Retinal pigment epithelial cell (primary cell): ENCODE measurements at regions not wholly inside any gene's neighbourhood (a gene's known extent, or its start where the extent isn't known, plus 50 kb on each side); places are given as distances from the start of the nearest gene placed in this dataset.

ENCODE experiments used
- DNase-seq: peaks from one replicate; pipeline ENCODE4 v3.0.0-alpha.2; 2010; ENCODE audit warnings: low read depth
- H3K4me3 ChIP-seq: 2 replicates; pipeline ENCODE4 v1.5.1; 2011; ENCODE audit warnings: mild to moderate bottlenecking, low read length, control low read depth, moderate library complexity
- TF ChIP-seq, protein P1 (sequence below): conservative IDR thresholded peaks from 2 replicates; pipeline ENCODE4 v1.5.1; 2011; ENCODE audit warnings: low read depth, low read length, control low read depth, inconsistent platforms

DNA sequence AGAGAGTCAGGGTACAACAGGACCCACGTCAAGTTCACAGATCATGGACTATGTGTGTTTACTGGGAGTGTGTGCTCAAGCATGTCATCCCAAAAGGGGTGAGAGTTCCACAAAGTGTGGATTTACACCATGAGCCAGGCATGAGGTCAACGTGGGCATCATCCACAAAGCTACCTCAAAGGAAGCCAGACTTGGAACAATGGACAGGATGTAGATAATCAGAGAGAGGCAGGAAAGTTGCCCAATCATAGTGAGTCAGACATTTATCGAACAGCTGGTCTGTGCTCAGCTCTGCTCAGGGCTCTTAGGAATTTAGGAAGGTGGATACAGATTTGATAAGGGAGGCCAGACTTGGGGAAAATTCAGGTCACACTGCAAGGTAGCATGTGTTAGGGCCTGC lies 317.2 kb upstream of the CDYL start:
- TF ChIP-seq, protein P1, sequence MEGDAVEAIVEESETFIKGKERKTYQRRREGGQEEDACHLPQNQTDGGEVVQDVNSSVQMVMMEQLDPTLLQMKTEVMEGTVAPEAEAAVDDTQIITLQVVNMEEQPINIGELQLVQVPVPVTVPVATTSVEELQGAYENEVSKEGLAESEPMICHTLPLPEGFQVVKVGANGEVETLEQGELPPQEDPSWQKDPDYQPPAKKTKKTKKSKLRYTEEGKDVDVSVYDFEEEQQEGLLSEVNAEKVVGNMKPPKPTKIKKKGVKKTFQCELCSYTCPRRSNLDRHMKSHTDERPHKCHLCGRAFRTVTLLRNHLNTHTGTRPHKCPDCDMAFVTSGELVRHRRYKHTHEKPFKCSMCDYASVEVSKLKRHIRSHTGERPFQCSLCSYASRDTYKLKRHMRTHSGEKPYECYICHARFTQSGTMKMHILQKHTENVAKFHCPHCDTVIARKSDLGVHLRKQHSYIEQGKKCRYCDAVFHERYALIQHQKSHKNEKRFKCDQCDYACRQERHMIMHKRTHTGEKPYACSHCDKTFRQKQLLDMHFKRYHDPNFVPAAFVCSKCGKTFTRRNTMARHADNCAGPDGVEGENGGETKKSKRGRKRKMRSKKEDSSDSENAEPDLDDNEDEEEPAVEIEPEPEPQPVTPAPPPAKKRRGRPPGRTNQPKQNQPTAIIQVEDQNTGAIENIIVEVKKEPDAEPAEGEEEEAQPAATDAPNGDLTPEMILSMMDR = no peak
- no peak overlapping the region for H3K4me3 ChIP-seq
- peak; percentile 46 for DNase-seq

DNA sequence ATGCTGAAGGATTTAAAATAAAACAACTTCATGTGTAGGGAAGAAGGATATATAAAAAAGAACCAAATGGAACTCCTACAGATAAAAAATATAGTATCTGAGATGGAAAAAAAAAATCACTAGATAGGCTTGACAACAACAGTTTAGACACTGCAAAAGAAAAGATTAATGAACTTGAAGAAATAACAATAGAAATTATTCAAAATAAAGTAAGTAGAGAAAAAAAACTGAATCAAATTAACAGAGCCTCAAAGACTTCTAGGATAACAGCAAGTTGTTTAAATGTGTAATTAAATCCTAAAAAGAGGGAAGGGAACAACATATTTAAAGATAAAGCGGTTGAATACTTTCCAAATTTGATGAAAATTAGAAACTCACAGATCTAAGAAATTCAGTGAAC lies 316.3 kb upstream of the ECI2 start:
- no peak for DNase-seq
- TF ChIP-seq, protein P1 = no peak
- no peak overlapping the region for H3K4me3 ChIP-seq

GRCh38 chr6:4451081-4451480 lies 315.7 kb upstream of the ECI2 start:
- H3K4me3 ChIP-seq = no peak overlapping the region
- DNase-seq = no peak
- TF ChIP-seq, protein P1 = no peak

- DNase-seq = no peak
- H3K4me3 ChIP-seq = no peak overlapping the region
- TF ChIP-seq, protein P1 = no peak
Measured at GRCh38 chr6:4450237-4450636, 314.9 kb upstream of the ECI2 start.

- TF ChIP-seq, protein P1 = no peak
- peak; percentile 49 for DNase-seq
- no peak overlapping the region for H3K4me3 ChIP-seq
Measured at GRCh38 chr6:4449409-4449808, 314.0 kb upstream of the ECI2 start.

DNA sequence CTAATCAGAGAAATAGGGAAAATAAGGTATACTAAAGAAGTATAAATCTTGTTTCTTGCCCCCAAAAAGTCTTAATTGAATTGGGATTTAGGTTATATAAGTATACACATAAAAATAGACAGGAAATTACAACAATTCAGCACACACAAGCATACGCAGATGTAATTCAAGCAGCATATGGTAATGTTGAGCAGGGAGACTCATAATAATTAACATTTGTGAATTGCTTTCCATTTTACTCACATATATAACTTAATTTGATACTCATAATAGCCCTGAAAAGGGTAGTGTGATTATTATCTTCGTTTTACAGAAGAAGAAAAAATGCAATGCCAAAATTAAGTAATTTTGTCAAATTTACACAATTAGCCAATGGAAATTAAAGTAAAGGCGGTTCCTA lies 313.5 kb upstream of the ECI2 start:
- TF ChIP-seq, protein P1 = no peak
- no peak for DNase-seq
- no peak overlapping the region for H3K4me3 ChIP-seq

DNA sequence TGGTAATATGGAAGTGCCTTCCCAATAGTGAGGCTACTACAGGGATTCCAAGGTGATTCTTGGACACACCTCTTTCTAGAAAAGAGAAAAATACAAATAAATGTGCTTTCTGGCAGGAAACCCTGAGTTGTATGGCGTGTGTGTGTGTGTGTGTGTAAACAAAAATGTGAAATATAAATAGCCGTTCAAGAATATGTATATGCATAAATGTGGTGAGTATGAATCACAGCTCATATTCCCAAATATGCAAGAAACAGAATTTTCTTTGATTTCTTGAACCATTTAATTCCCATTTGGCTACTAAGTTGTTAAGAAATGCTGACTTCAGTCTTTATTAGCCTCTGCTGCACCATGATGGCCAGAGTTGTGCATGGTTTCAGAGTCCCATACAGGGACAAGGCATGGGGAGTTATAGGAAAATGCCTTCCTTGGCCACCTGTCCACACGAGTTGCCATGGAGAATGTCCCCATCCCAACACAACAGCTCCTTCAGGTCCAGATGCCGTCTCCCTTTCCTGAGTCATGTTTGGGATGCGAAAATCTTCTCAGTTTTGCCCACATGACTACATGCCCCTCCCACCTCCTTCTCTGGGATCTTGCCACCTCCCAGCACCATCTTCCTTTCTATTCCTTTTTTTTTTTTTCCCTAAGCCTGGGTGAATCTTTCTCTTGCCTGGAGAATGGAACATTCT lies 312.4 kb upstream of the ECI2 start:
- TF ChIP-seq, protein P1 = no peak
- no peak overlapping the region for H3K4me3 ChIP-seq

More for the DNA sequence above, 312.4 kb upstream of the ECI2 start:
- DNase-seq = no peak
